Body of pancreas (tissue), 4 donors: ENCODE measurements at regions not wholly inside any gene's neighbourhood (a gene's known extent, or its start where the extent isn't known, plus 50 kb on each side); places are given as distances from the start of the nearest gene placed in this dataset.
"Not testable (repeated sequence)": the region's sequence is repeated elsewhere in the genome, so short reads cannot be mapped to it uniquely, and the experiment has no call there.

Experiments used
- CTCF ChIP-seq, 7 experiments: fragments of 450-650 bp in 4 of 7; fragments of 200-600 bp in 3 of 7; sonication (generic) in 3 of 7; IDR thresholded peaks; one replicate each; pipeline ENCODE4 v1.5.1; 2016 to 2019; ENCODE audit warnings: antibody characterized with exemption in 7 of 7
- POLR2A ChIP-seq, 3 donors: fragments of 450-650 bp; IDR thresholded peaks; one replicate each; pipeline ENCODE4 v1.6.1; 2016; ENCODE audit warnings: antibody characterized with exemption in 3 of 3, mild to moderate bottlenecking in 2 of 3

- not testable (repeated sequence) for TF ChIP-seq POLR2A, CTCF (IDR thresholded peaks at IDR 0.05)
Observed at GRCh38 chr10:107504011-107504410, 339.5 kb upstream of the SORCS1 start.
